Astrocyte of the cerebellum (primary cell): ENCODE measurements at regions not wholly inside any gene's neighbourhood (a gene's known extent, or its start where the extent isn't known, plus 50 kb on each side); places are given as distances from the start of the nearest gene placed in this dataset.

Source experiments
- DNase-seq: peaks from one replicate; pipeline ENCODE4 v3.0.0-alpha.2; 2011; ENCODE audit warnings: low read depth
- H3K4me3 ChIP-seq: 2 replicates; pipeline ENCODE4 v1.5.1; 2011; ENCODE audit warnings: mild to moderate bottlenecking, low read depth, low read length, moderate library complexity
- CTCF ChIP-seq: IDR thresholded peaks from 2 replicates; pipeline ENCODE4 v1.5.1; 2012; ENCODE audit warnings: low read length, low read depth, moderate library complexity, mild to moderate bottlenecking; ENCODE audit errors: missing control alignments
- in situ Hi-C: cut with HindIII; loops from 2 replicates; pipeline ENCODE4 v1.10.0; 2017; ENCODE audit warnings: low sequenced_read_pairs

- no peak for TF ChIP-seq CTCF
- in situ Hi-C loops = no loop called here
- H3K4me3 ChIP-seq = no peak overlapping the region
- no peak for DNase-seq
Measured at GRCh38 chr13:34765446-34766180, 176.5 kb upstream of the NBEA start.

GRCh38 chr13:34767778-34768177, 174.3 kb upstream of the NBEA start:
- TF ChIP-seq CTCF = no peak
- DNase-seq = no peak
- H3K4me3 ChIP-seq = no peak overlapping the region
- in situ Hi-C loops = no loop called here

- in situ Hi-C loops = no loop called here
- DNase-seq = no peak
- H3K4me3 ChIP-seq = no peak overlapping the region
- no peak for TF ChIP-seq CTCF
Measured at GRCh38 chr13:34772206-34772605, 169.9 kb upstream of the NBEA start.

- H3K4me3 ChIP-seq = no peak overlapping the region
- no peak for DNase-seq
- in situ Hi-C loops = no loop called here
- TF ChIP-seq CTCF = no peak
Measured at GRCh38 chr13:34772881-34773280, 169.2 kb upstream of the NBEA start.

- DNase-seq = no peak
- H3K4me3 ChIP-seq = no peak overlapping the region
- in situ Hi-C loops = no loop called here
- TF ChIP-seq CTCF = no peak
Measured at GRCh38 chr13:34776390-34776981, 165.6 kb upstream of the NBEA start.

GRCh38 chr13:34777089-34777913, 164.8 kb upstream of the NBEA start:
- no peak for TF ChIP-seq CTCF
- no peak for DNase-seq
- H3K4me3 ChIP-seq = no peak overlapping the region
- in situ Hi-C loops = no loop called here
